HG02763 (cell line): ENCODE measurements at regions not wholly inside any gene's neighbourhood (a gene's known extent, or its start where the extent isn't known, plus 50 kb on each side); places are given as distances from the start of the nearest gene placed in this dataset.

Source experiments
- ATAC-seq: cut with Tn5 transposase; IDR thresholded peaks from one replicate; pipeline ENCODE4 v1.9.1; 2021; ENCODE audit warnings: mild to moderate bottlenecking, moderate library complexity; ENCODE audit not compliant: unreplicated experiment

DNA sequence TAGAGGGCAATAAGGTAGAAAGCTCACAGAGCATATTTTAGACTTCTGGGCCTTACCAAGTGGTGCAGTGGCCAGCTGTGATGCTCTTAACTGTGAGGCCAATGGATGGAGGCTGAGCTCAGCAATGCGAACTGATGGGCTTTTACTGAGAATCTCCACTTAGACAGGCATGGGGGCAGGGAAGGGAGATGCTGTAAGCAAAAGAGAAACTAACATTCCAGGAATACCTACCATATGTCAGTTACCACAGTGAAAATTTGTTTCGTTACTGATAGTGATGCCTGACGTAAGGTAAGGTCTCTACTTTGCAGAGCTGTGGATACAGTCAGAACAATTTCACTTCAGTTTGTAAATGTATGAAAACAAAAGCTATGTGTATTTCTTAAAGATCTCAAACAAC is 250.6 kb upstream of the ZFHX3 start:
- ATAC-seq: no peak

DNA sequence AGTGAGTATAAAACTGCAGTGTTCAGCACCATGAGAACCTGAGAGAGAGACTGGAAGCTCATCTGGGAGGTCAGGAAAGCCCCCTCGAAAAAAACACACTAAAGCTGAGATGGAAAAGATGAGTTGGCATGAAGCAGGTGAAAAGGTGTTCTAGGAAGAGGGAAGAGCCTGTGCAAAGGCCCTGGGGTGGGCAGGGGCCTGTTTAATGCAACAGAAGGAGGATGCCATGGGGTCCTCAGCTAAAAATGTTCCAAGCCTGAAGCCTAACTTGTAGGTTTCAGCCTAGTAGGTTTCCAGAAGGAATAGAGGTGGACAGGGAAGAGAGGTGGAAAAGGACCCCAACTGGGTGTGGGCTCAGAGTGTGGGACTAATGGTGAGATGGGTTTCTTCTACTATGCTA is 242.3 kb upstream of the ZFHX3 start:
- ATAC-seq: no peak

DNA sequence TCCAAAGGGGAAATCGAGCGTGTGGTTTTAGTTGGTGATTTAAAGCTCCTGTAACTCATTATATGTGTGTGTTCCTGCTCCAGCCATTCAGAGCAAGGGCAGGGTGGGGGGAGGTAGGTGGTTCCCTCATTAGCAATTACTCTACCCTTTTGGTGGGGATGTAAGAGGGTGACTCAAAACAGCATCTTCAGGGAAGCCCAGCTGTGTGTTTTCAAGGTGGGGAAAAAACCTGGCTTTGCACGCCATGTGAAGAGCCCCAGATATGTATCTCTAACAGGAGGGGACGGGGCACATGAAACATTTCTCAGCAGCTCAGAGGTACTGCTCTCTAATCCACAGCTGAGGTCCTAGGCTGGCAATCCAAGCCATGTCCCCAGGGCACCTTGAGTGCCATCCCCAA is 241.3 kb upstream of the ZFHX3 start:
- peak; percentile 87 for ATAC-seq

DNA sequence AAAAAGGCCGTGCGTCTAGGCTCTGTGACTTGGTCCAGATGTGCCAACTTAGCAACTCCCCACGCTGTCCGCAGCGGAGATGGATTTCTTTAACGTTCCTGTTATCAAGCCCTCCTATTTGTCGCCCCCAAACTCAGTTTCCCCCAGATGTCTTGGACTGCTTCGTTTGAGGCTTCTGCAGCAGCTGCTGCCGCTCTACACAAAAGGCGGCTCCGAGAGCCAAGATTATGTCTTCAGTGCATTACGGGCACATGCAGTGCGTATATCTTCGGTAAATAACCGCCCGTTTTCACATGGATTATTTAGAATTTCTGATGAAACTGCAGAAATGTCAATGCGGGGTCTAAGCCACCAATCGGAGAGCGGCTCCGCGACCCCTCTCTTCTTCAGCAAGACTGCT is 240.6 kb upstream of the ZFHX3 start:
- no peak for ATAC-seq

DNA sequence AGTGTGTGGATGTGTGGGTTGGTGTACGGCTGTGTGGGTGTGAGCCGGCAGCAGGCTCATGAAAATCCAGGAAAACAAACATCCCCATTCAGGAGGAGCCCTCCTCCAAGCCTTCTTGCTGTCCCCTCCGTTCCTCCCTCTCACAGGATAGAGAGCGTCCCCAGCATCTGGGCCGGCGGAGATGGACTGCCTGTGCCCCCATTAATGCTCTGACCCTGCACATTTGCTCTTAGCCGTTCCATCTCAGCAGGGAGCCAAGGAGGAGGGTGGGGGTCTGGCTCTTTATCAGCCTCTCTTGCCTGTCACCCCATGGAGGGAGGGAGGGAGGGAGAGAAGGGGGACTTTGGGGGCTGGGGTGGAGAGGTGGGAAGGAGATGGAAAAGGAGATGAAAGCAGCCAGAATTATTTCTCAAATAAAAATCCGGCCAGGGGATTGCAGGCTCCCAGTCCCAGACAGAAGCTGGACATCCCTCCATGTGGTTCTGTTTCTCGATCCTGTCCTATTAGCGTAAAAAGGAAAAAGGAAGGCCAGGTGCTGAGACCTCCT is 240.0 kb upstream of the ZFHX3 start:
- no peak for ATAC-seq

DNA sequence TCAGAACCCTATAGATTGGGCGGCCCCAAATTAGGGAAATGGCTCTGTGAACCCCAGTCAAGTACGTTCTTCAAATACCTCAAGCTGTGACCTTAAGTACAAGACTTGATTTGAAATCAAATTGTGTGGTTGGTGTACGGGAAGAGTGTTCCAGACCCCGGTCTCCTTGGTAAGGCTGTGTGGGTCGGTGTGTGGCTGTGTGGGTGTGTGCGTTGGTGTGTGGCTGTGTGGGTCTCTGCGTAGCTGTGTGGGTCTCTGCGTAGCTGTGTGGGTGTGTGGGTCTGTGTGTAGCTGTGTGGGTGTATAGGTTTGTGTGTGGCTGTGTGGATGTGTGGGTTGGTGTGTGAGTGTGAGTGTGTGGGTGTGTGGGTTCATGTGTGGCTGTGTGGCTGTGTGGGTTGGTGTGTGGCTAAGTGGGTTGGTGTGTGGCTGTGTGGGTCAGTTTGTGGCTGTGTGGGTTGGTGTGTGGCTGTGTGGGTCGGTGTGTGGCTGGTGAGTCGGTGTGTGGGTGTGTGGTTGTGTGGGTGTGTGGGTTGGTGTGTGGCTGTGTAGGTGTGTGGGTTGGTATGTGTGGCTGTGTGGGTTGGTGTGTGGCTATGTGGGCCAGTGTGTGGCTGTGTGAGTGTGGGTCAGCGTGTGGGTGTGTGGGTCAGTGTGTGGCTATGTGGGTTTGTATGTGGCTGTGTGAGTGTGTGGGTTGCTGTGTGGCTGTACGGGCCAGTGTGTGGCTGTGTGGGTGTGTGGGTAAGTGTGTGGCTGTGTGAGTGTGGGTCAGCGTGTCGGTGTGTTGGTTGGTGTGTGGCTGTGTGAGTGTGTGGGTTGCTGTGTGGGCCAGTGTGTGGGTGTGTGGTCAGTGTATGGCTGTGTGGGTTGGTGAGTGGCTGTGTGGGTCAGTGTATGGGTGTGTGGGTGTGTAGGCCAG is 238.7 kb upstream of the ZFHX3 start:
- ATAC-seq: no peak

DNA sequence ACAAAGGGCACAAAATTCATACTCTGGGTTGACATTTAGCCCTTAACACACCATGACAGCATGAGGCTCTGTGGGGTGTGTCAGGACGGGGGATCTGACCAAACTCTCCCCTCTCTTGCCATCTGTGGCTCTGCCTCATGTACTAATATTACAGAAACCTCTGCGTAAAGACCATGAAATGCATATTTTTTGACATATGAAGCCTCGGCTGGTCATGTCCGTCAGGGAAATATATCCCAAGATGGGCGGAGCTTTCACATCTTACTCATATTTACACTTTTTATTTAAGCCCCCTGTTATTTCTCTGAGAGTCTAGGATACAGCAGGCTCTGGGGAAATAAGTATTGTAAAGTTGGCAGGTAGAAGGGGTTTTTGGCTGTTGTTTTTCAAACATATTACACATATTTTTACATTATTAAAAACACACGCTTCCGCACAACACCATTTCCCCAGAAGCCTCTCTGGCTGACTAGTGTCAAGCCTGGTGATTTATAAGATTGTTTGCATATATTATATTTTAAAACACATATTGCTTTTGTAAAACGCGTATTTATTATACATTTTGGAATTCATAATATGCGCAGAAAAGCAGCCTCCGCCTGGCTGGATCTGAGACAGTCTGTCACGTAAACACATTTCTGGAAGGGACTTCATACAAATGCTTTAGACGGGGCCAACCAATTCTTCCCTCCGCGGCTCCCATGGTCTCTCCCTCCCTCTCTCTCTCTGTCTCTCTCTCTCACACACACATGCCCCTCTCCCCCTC is 237.7 kb upstream of the ZFHX3 start:
- ATAC-seq: no peak

DNA sequence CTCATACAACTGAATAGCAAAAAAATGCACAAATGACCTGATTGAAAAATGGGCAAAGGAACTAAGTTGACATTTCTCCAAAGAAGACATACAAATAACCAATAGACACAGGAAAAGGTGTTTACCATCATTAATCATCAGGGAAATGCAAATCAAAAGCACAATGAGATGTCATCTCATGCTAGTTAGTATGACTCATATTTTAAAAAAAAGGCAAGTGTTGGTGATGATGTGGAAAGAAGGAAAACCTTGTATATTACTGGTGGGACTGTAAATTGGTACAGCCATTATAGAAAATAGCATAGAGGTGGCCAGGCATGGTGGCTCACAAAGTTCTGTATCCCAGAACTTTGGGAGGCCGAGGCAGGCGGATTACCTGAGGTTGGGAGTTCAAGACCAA is 232.5 kb upstream of the ZFHX3 start:
- ATAC-seq: no peak

DNA sequence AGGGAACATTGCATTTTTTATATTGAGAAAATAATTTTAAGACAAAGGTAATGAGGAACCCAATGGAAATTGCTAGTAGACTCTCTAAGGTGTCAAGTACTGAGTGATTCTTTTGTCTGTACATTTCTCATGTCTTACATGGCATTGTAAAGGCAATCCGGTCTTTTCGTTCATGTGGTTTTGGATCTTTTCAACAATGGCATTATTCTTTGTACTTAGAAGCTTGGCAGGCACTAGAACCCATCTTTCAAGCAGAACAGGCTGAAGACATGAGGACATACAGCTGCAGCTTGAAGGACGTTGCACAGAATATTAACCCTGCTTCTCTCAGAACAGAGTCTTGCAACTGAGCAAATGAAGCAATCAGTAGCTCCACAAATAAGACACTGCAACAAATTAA is 231.5 kb upstream of the ZFHX3 start:
- no peak for ATAC-seq

DNA sequence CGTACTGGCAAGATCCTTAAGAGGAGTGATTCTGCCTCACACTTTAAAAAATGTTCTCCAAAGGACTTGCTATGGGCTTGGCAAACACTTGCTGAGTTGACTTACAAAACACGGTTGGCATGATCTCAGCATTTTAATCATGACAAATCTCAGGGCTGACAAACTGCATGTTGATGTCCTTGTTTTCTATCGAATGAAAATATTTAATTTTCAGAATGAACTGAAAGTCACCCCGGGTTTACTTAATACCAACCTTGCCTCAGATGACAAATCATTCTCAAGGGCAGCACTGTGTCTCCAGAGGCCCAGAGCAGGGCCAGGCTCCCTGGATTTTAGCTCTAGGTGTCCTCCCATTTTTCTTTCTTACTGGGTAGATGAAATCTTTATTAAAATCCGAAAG is 229.1 kb upstream of the ZFHX3 start:
- ATAC-seq: no peak

DNA sequence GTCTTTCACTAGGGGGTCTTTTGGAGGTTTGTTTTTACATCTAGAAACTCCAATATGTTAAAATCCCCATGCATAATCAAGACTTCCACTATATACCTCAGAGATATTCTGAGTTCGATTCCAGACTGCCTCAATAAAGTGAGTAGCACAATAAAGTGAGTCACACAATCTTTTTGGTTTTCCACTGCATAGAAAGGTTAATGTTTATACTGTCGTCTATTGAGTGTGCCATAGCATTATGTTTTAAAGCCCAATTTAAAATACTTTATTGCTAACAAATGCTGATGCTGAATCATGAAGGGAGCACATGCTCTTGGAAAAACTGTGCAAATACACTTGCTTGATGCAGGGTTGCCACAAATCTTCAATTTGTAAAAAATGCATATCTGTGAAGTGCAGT is 227.5 kb upstream of the ZFHX3 start:
- ATAC-seq: no peak

DNA sequence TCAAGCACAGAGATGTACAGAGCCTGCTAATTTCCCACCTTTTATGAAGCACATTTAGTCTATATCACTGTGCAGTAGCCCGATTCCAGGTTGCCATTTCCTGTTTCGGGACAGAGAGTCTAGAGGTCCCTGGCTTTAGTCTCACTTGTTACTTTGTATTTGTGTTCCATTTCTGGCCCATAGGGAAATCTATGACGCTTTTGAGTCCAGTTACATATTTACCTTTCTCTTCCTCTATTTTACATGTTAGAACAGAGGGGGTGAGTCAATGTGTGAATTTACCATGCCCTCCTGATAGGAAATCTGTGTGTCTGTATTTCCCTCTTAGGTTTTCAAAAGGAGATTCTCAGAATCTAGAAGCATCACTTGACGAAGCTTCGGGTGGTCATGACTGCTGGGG is 227.1 kb upstream of the ZFHX3 start:
- ATAC-seq: peak; percentile 68

DNA sequence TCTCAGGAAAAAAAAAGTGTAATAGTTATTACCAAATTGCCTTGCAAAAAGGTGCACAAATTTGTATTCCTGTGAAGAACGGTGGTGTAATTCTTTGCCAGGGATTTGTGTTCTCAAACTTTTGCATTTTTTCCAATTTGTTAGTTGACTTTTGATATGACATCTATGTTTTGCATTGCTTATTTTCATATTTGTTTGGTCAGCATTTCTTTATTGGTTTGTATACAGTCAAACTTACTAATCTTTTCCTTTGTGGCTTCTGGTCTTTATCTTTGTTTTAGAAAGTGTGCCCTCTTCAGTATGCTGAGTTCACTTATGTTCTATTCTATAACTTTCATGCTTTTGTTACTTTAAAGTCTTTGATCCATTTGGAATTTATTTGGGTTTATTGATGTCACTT is 226.2 kb upstream of the ZFHX3 start:
- ATAC-seq: no peak

DNA sequence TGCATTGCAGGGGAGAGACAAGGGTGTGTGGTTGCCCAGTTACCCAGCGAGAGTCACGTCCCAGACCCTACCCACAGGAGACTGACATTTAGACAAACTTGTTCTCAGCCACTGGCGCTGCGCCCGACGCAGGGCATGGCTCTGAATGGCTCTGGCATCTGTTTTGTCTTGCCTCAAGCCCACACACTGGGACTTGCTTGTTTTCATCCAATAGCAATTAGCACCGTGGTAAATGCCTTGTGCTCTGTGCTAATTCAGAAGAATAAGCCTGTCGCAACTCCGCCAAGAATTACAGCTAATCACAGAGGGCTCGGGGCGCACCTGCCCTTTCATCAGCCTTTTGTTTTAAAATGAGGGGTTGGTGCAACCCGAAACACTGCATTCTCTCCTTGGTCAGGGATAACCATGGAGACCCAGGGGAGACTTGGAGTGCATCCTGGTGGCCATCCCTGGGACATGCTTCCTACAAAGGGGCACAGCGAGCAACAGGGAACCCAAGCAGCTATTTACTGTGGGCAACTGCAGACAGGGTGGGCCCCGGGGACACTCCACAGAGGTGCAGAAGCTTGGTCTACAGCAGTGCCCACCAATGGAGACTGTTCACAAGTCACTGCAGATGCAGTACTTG is 220.6 kb upstream of the ZFHX3 start:
- ATAC-seq: no peak

DNA sequence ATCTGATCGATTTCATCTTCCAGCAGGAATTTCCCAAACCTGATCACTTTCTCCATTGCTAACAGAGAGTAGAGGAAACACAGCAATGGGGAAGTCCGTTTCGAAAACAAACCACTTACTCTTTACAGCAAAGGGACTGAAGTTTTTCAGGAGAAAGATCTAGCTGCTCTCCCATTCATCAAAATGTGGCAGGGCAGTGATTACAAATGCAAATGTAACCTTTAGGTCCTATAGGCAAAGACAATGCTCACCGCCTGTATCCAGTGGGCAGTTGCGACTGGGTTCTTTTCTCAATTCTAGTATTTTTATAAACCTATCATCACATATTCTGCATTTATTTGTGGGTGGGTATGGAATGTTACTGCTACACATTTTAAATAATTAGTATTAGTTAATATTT is 218.0 kb upstream of the ZFHX3 start:
- no peak for ATAC-seq

DNA sequence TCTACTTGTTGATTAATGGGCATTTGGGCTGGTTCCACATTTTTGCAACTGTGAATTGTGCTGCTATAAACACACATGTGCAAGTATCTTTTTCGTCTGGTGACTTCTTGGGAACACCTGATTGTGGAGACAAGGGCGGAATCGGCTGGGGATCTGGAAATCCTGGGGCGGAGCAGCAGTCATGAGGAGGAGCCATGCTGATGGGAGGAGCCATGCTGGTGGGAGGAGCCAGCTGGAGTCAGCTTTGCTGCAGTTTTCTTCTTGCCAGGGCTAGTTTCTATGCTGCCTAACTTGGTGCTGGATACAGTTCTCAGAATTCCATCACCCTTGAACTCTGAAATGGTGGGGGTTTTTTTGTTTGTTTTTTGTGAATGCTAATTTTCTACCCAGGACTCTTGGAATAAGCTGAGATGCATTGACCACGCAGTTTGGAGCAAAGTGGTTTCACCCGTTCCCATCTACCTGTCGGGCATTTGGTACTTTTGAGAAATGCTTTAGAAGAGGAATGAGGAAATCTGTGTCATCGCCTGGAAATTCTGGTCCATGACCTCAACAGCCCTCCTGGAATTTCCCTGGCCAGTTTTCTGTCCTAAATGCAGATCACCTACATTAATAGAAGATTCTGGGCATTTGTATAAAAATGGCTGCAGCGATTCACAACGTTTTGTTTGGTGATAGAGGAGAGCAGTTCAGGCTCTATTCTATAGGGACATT is 217.4 kb upstream of the ZFHX3 start:
- no peak for ATAC-seq

DNA sequence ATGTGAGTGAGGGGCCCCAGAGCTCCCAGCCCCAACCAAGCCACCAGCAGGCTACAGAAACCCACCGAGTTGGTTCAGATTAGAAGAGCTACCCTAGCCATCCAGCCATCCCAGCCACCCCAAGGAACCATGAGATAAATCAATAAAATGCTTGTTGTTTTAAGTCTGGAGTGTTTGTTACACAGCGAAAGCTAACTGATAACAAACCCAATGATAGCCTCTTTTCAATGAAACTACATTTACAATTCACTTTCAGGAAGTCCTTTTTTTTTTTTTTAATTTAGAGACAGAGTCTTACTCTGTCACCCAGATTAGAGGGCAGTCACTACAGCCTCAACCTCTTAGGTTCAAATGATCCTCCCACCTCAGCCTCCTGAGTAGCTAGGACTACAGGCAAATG is 215.0 kb upstream of the ZFHX3 start:
- no peak for ATAC-seq

DNA sequence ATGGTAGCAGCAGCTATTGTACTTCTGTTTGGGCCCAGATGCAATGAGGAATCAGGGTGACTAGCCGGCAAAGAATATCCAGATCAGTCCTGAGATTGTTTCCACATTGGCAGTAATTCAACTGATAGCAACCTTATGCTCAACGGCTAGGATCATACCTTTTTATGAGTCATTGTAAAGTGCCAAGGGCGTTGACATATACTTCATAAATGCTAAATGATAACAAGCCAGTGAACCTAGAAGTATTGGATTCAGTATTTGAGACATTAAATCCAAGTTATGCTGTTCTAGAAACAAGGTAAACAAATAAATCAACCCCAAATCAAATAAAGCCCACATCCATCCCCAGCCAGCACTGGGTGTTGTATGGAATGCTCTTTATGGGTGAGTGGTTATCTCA is 207.1 kb upstream of the ZFHX3 start:
- no peak for ATAC-seq

DNA sequence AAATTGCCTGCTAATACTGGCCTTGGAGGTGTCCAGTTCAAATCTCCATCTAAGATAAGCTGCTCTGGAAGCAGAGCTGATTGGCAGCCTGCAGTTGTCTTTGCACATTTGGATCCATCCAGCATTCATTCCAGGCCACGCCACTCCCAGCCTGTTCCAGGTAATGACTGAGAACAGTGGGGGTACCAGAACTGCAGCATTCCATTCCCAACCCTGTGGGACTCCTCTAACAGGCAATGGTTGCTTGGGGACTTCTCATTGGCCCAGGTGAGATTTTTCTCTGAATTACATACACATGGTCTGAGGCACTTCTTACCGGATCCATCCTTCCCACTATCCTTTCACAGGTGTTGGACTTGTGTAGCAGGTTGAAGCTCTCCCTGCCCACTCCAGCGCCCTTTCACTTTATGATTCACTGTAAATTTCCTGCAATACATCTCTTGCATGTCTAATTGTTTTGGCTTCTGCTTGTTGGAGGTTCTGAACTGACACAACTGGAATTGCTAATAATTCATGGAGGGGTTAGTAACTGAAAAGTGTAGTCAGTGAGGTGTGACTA is 206.1 kb upstream of the ZFHX3 start:
- no peak for ATAC-seq

DNA sequence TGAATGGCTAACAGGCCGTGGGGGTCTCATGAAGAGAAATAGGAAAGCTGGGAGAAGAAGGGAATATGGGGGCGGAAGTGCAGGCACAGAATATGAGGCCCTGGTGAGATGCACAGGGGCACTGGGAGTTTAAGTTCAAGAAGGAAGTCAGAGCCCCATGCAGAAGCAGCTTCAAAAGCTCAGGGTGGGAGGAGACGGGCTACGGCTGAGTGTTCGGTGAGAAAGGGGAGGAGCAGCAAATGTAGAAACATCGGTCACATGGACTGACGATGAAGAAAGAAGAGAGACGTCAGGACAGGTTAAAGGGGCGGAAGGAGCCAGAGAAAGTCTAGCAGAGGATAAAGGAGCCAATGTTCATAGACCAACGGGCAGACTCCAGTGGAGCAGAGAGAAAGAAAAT is 204.5 kb upstream of the ZFHX3 start:
- ATAC-seq: no peak

DNA sequence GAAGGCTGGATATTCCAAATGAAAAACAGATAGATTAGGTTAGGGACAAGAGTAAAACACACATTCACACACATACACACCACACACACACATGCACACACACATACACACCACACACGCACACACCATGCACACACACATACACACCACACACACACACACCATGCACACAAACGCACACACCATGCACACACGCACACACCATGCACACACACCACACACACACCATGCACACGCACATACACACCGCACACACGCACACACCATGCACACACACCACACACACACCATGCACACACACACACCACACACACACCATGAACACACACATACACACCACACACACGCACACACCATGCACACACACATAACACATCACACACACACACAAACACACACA is 203.7 kb upstream of the ZFHX3 start:
- no peak for ATAC-seq
